OCI-LY1 (cell line): ENCODE measurements at regions not wholly inside any gene's neighbourhood (a gene's known extent, or its start where the extent isn't known, plus 50 kb on each side); places are given as distances from the start of the nearest gene placed in this dataset.

ENCODE experiments used
- H2AFZ ChIP-seq: fragments of 200-600 bp; sonication (generic), shearing (Covaris generic); 2 replicates; pipeline ENCODE4 v1.6.0; 2014; ENCODE audit warnings: antibody characterized with exemption, mild to moderate bottlenecking, low read length
- H3F3A ChIP-seq: fragments of 200-600 bp; sonication (generic), shearing (Covaris generic); 2 replicates; pipeline ENCODE4 v1.6.0; 2014; ENCODE audit warnings: mild to moderate bottlenecking, antibody characterized with exemption, low read length, moderate library complexity; ENCODE audit not compliant: insufficient read depth
- H3K27ac ChIP-seq: fragments of 200-600 bp; sonication (generic); 2 replicates; pipeline ENCODE4 v1.5.1; 2014; ENCODE audit warnings: low read length, mixed run types, mild to moderate bottlenecking, low read depth; ENCODE audit not compliant: poor library complexity, severe bottlenecking
- H3K27me3 ChIP-seq: fragments of 200-600 bp; sonication (generic); 2 replicates; pipeline ENCODE4 v1.6.0; 2014; ENCODE audit warnings: antibody characterized with exemption, mild to moderate bottlenecking, low read length, moderate library complexity; ENCODE audit not compliant: insufficient read depth
- H3K36me3 ChIP-seq: fragments of 200-600 bp; sonication (generic); 2 replicates; pipeline ENCODE4 v1.6.1; 2014; ENCODE audit warnings: mild to moderate bottlenecking, antibody characterized with exemption, low read length, moderate library complexity, mixed read lengths; ENCODE audit not compliant: insufficient read depth
- H3K4me1 ChIP-seq: fragments of 200-600 bp; sonication (generic); 2 replicates; pipeline ENCODE4 v1.5.1; 2014; ENCODE audit warnings: mild to moderate bottlenecking, low read length, moderate library complexity; ENCODE audit not compliant: insufficient read depth, severe bottlenecking
- H3K4me2 ChIP-seq: fragments of 200-600 bp; sonication (generic), shearing (Covaris generic); 2 replicates; pipeline ENCODE4 v1.6.1; 2014; ENCODE audit warnings: low read length
- H3K4me3 ChIP-seq: fragments of 200-600 bp; sonication (generic); 2 replicates; pipeline ENCODE4 v1.5.1; 2014; ENCODE audit warnings: low read length, low read depth, mild to moderate bottlenecking, mixed read lengths; ENCODE audit not compliant: poor library complexity, severe bottlenecking
- H3K79me2 ChIP-seq: fragments of 200-600 bp; shearing (Covaris generic); 2 replicates; pipeline ENCODE4 v1.6.1; 2016; ENCODE audit warnings: mixed run types, low read length, mixed read lengths; ENCODE audit not compliant: insufficient read depth
- H3K9ac ChIP-seq: fragments of 200-600 bp; sonication (generic), shearing (Covaris generic); 2 replicates; pipeline ENCODE4 v1.6.1; 2014; ENCODE audit warnings: mild to moderate bottlenecking, low read length, mixed read lengths
- H3K9me2 ChIP-seq: fragments of 200-600 bp; sonication (generic), shearing (Covaris generic); 2 replicates; pipeline ENCODE4 v1.6.1; 2014; ENCODE audit warnings: low read depth, mild to moderate bottlenecking, low read length, mixed read lengths
- H3K9me3 ChIP-seq: fragments of 200-600 bp; shearing (Covaris generic); 2 replicates; pipeline ENCODE4 v1.6.1; 2014; ENCODE audit warnings: low read length, mixed read lengths
- H4K20me1 ChIP-seq: fragments of 200-600 bp; sonication (generic), shearing (Covaris generic); 2 replicates; pipeline ENCODE4 v1.6.0; 2016; ENCODE audit warnings: mild to moderate bottlenecking, low read length; ENCODE audit not compliant: insufficient read depth
- CTCF ChIP-seq: fragments of 200-600 bp; sonication (generic), shearing (Covaris generic); IDR thresholded peaks from 2 replicates; pipeline ENCODE4 v1.5.1; 2017; ENCODE audit warnings: mild to moderate bottlenecking, antibody characterized with exemption, low read length, moderate library complexity, mixed read lengths
- EZH2 ChIP-seq: fragments of 200-600 bp; sonication (generic), shearing (Covaris generic); IDR thresholded peaks from 2 replicates; pipeline ENCODE4 v1.8.0; 2017; ENCODE audit warnings: borderline replicate concordance, mixed run types, mild to moderate bottlenecking, antibody characterized with exemption, low read length, moderate library complexity, mixed read lengths

- no peak overlapping the region for H3K9ac ChIP-seq
- no peak overlapping the region for H3K27ac ChIP-seq
- no peak overlapping the region for H3K4me2 ChIP-seq
- no peak overlapping the region for H3K4me3 ChIP-seq
- H3K9me3 ChIP-seq, result no peaks in the 10 kb centered on the region
- H3K9me2 ChIP-seq, result no peaks in the 10 kb centered on the region
- no peaks in the 10 kb centered on the region for H3K36me3 ChIP-seq
- H3K27me3 ChIP-seq, result no peaks in the 10 kb centered on the region
- H3K4me1 ChIP-seq, result no peaks in the 10 kb centered on the region
- H3F3A ChIP-seq, result no peaks in the 10 kb centered on the region
- H3K79me2 ChIP-seq, result no peaks in the 10 kb centered on the region
- no peak for TF ChIP-seq EZH2
- no peak overlapping the region for H2AFZ ChIP-seq
- no peaks in the 10 kb centered on the region for H4K20me1 ChIP-seq
These were observed 55.9 kb upstream of the RTN4 start for GRCh38 chr2:55106148-55106547.

GRCh38 chr2:55105456-55105855, 55.2 kb upstream of the RTN4 start:
- H3K4me2 ChIP-seq, result no peak overlapping the region
- H3F3A ChIP-seq, result no peaks in the 10 kb centered on the region
- H3K27me3 ChIP-seq, result no peaks in the 10 kb centered on the region
- H3K79me2 ChIP-seq, result no peaks in the 10 kb centered on the region
- no peaks in the 10 kb centered on the region for H3K9me2 ChIP-seq
- H4K20me1 ChIP-seq, result no peaks in the 10 kb centered on the region
- no peaks in the 10 kb centered on the region for H3K4me1 ChIP-seq
- H3K36me3 ChIP-seq, result no peaks in the 10 kb centered on the region
- no peak overlapping the region for H3K9ac ChIP-seq
- no peak for TF ChIP-seq EZH2
- no peak for TF ChIP-seq CTCF
- no peak overlapping the region for H3K4me3 ChIP-seq
- H3K9me3 ChIP-seq, result no peaks in the 10 kb centered on the region
- no peak overlapping the region for H2AFZ ChIP-seq
- no peak overlapping the region for H3K27ac ChIP-seq

GRCh38 chr2:55103046-55103445, 52.8 kb upstream of the RTN4 start:
- H4K20me1 ChIP-seq, result no peaks in the 10 kb centered on the region
- no peak overlapping the region for H3K27ac ChIP-seq
- no peaks in the 10 kb centered on the region for H3K79me2 ChIP-seq
- H3K36me3 ChIP-seq, result no peaks in the 10 kb centered on the region
- H3K4me3 ChIP-seq, result no peak overlapping the region
- no peaks in the 10 kb centered on the region for H3K27me3 ChIP-seq
- no peak overlapping the region for H3K9ac ChIP-seq
- TF ChIP-seq CTCF, result no peak
- no peak for TF ChIP-seq EZH2
- H3K9me3 ChIP-seq, result no peaks in the 10 kb centered on the region
- no peaks in the 10 kb centered on the region for H3F3A ChIP-seq
- H3K4me2 ChIP-seq, result no peak overlapping the region
- no peak overlapping the region for H2AFZ ChIP-seq
- no peaks in the 10 kb centered on the region for H3K9me2 ChIP-seq
- H3K4me1 ChIP-seq, result peaks cover 6% of the 10 kb centered on the region

GRCh38 chr2:55102056-55102812, 52.0 kb upstream of the RTN4 start:
- H3K4me2 ChIP-seq, result no peak overlapping the region
- no peaks in the 10 kb centered on the region for H4K20me1 ChIP-seq
- H3K9me2 ChIP-seq, result no peaks in the 10 kb centered on the region
- TF ChIP-seq EZH2 (no peak), CTCF (no peak)
- peaks cover 6% of the 10 kb centered on the region for H3K4me1 ChIP-seq
- H3K79me2 ChIP-seq, result no peaks in the 10 kb centered on the region
- H3K4me3 ChIP-seq, result no peak overlapping the region
- H3F3A ChIP-seq, result no peaks in the 10 kb centered on the region
- no peak overlapping the region for H3K9ac ChIP-seq
- H3K9me3 ChIP-seq, result no peaks in the 10 kb centered on the region
- no peak overlapping the region for H3K27ac ChIP-seq
- H2AFZ ChIP-seq, result no peak overlapping the region
- no peaks in the 10 kb centered on the region for H3K36me3 ChIP-seq
- H3K27me3 ChIP-seq, result no peaks in the 10 kb centered on the region
